Globus pallidus (tissue), 1 donor: ENCODE measurements at regions not wholly inside any gene's neighbourhood (a gene's known extent, or its start where the extent isn't known, plus 50 kb on each side); places are given as distances from the start of the nearest gene placed in this dataset.

Source experiments
- DNase-seq: peaks from one replicate; pipeline ENCODE4 v3.0.0-alpha.2; 2015; ENCODE audit warnings: low spot score

DNA sequence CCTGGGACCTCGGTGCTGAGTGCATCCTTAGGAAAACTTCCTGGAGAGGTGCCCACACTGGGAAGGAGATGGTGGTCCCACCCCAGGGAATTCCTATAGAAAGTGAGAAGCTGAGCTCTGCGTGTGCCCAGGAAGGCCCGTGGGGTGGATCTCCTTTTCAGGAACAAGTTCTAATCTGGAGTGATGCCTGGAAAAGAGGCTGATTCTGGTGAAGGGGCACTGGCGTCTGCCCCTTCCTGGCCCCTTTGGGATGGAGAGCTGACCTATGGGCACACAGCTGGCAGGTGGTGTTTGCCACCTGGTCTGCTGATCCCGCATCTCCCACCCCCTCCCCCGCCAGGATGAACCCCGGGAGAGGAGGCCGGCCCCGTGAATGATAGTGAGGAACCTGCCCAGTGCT lies 142.0 kb upstream of the RTL1 start:
- no peak for DNase-seq

GRCh38 chr14:101046071-101046470 lies 142.5 kb upstream of the RTL1 start:
- no peak for DNase-seq

GRCh38 chr14:101047326-101047725 lies 143.8 kb upstream of the RTL1 start:
- DNase-seq: no peak

- no peak for DNase-seq
These were observed 145.2 kb upstream of the RTL1 start for GRCh38 chr14:101048766-101049165.

- no peak for DNase-seq
These were observed 146.0 kb upstream of the RTL1 start for GRCh38 chr14:101049511-101049910.

DNA sequence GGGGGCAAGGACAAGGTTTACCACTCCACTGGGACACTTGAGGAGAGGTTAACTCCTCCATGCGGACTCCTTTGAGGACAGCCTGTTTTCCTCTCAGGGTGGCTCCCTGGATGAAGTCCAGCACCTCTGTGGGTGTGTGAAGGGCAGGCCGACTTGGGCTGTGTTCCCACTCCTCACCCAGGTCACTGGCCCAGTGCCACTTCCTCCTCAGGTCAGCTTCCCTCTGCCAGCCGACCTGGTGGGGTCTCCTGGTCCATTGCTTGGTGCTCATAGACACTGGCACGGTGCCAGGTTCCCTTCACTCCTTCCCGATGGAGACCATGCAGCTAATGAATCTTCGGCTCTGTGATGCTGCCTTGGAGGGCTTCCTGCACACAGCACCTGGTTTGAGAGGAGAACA lies 146.4 kb upstream of the RTL1 start:
- no peak for DNase-seq

DNA sequence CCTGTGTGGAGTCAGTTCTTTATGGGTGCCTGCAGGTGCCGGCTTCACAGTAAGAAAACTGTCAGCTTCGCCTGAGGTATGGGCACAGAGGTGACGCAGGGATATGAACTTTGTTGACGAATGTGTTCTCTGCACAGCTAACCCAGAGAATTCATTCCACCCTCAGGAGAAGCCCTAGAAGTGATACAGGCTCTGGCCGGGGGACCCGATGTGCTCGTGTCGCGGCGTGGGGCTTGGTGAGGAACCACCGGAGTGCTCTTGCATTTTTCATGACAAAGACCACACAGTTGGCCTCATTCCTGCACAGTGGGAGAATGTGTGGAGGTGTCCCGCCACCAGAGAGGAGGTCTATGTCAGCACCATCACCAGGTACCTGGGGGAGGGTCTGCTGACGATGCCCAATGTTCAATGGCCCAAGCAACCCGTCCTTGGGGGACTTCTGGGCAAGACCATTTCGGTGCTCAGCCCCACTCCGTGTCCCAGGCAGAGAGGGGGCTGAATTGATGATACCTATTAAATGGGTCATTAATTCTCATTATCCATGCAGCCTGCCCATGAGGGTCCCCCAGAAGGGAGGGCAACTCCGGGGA lies 147.5 kb upstream of the RTL1 start:
- DNase-seq: no peak

DNA sequence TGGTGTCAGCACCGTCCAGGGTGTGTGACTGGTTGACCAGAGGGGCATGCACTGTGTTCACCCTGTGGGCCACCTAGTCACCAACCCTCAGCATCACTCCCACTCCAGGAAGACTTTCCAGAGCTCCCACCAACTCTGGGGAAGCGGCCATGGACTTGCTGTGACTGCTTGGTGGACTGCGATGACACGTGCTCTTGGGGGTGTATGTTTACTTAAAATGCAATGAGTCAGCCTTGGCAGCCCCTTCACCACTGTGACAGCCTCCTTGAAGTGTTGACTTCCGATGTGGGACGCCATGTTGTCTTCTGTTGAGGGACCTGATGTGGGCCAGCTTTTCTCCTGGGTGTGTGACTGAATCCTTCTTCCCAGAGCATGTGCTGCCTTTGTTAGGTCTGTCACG lies 151.1 kb upstream of the RTL1 start:
- no peak for DNase-seq

DNA sequence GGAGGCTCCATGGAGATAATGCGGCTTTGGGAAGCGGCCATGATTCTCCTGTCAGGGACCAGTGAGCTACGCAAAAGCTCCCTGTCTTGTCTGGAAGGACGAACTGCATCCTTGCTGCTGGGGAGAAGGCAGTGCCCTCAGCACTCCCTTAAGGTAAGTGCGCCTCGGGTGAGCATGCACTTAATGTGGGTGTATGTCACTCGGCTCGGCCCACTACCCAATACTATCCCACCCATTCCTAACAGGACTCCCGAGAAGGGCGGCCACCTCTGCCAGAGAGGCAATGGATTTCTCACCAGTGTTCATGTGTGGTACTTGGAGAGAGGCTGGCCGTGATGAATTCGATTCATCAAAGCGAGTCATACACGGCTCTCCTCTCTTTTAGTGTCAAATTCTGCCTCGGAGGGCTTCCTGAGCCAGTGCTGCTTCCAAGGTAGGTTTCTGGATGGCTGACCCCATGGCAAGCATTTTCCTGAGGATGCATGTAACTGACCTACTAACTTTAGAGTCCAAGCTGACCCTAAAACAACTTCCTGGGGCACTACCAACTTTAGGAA lies 151.7 kb upstream of the RTL1 start:
- DNase-seq: no peak

- no peak for DNase-seq
These were observed 152.4 kb upstream of the RTL1 start for GRCh38 chr14:101055776-101056374.

- DNase-seq: no peak
These were observed 152.9 kb upstream of the RTL1 start for GRCh38 chr14:101056446-101056845.

GRCh38 chr14:101057394-101057793 lies 153.9 kb upstream of the RTL1 start:
- DNase-seq: no peak

DNA sequence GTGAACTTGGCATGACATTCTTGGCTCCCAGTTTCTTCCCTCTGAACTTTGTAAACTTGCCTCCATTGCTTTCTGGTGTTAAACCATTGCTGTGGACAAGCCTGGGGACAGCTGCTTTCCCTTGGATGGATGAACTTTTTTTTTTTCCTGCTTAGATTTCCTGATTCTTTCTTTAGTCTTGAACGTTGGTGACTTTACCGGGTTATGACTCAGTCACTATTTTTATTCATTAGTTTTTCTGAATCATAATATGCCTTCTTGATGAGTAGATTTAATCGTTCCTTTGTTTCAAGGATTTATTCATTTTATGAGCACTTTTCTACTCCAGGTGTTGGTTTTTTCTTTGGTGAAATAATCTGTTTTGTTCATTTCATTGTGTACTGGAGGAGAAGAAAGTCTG lies 155.0 kb upstream of the RTL1 start:
- no peak for DNase-seq

DNA sequence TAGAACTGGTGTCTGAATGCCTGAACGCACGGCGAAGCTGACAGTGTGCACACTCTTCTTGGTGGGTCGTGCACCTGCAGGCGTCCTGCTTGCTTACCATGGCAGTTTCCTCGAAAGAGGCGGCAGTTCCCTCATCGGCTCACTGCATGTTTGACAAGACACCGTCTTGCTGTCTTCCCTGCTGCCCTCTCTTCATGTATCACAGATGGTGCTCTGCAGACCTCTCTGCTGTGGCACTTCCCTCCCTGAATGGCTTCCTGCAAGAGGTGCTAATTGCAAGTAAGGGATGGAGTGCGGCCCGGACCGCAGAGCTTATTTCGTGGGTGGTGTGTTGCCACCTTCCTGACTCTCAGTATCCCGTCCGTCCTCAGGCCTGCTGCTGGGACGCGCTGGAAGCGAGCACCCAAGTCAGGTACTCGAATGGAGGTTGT lies 156.7 kb upstream of the RTL1 start:
- no peak for DNase-seq

DNA sequence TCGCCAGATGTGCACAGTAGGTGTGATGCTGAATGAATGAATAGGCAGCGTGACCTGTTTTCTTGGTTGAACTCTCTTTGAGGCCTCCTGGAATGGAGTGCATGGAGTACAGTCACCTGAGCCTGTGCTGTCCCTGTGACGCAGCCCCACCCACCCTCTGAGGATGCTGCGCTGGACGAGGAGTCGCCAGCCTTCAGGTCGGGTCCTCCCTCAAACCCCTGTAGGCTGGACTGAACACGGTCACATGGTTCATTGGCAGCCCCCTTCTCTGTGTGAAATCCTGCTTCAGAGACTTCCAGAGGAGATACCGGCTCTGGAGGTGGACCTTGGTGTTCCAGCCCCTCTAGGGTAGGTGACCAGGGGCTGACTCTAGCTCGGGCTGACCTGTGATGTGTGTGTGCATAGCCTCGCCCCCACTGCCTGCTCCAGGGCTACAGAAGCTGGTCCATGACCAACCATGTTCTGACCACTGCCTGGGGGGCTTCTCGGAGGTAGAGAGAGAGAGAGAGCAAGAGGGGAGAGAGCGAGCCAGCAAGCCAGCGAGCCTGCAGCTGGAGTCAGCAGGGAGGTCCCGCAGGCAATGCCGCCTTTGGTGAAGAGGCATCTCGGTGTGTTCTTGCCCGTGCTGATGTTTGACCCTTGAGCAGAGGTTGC lies 158.0 kb upstream of the RTL1 start:
- no peak for DNase-seq

DNA sequence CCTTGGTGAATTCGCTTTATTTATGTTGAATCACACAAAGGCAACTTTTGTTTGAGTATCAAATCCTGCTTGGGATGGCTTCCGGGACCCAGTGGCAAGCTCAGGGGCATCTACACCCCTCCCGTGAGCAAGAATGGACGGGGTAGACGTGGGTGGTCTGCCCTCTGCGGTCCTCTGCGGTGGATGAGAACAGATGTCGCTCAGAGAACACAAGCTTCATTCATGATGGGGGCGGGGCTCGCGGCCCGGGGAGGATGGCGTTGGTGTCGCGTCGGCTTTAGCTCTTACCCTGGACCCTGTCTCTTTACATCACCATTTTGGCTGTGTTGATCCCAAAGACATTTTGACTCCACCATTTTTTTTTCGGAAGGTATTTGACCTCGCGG lies 158.5 kb upstream of the RTL1 start:
- DNase-seq: no peak

- DNase-seq: no peak
These were observed 159.1 kb upstream of the RTL1 start for GRCh38 chr14:101062601-101063000.

GRCh38 chr14:101063121-101063520 lies 159.6 kb upstream of the RTL1 start:
- DNase-seq: no peak

DNA sequence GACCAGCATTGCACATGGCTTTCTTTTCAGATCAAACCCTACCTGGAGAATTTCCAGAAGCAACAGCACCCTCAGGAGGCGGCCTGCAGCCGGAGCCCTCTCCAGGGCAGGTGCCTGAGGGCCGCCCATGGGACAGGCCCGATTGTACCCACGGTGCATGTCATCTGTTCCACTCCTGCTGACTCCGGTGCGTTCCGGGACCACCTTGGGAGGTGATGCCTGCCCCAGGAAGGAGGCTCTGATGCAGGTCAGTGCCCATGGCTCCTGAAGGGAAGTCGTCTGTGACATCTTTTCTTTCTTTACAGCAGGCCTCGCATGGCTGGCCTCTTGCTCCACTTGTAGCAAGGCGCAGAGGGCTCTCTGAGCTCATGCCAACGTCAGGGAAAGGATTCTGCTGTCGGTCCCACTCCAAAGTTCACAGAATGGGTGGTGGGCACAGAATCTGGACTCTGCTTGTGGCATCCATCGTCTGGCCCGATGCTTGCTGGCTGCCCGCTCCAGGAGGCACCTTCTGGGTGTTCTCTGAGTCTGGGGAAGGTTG lies 160.7 kb upstream of the RTL1 start:
- DNase-seq: no peak

- DNase-seq: no peak
These were observed 161.2 kb upstream of the RTL1 start for GRCh38 chr14:101064718-101065117.

DNA sequence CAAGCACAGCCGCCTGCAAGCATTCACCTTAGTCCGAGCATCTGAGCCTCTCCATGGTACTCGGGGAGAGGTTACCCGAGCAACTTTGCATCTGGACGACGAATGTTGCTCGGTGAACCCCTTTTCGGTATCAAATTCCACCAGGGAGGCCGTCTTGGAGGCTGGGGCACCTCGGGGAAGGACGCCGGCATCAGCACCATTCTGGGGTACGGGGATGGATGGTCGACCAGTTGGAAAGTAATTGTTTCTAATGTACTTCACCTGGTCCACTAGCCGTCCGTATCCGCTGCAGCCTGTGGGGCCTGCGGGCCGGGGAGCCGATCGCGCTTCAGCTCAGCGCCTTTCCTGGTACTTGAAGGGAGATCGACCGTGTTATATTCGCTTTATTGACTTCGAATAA lies 161.7 kb upstream of the RTL1 start:
- no peak for DNase-seq

GRCh38 chr14:101065696-101066694 lies 162.5 kb upstream of the RTL1 start:
- no peak for DNase-seq
